Activated naive CD4-positive, alpha-beta T cell treated with anti-CD3 and anti-CD28 coated beads, Interleukin-2, amount 10 ng/mL, durations not matched to agents 7 days and 5 days (primary cell): ENCODE measurements at regions not wholly inside any gene's neighbourhood (a gene's known extent, or its start where the extent isn't known, plus 50 kb on each side); places are given as distances from the start of the nearest gene placed in this dataset.

Source experiments
- CTCF ChIA-PET: fragments of 350-600 bp; sonication (Branson Sonifier 250); formaldehyde crosslinking; loops from one replicate; lab custom pipeline; 2021; ENCODE audit warnings: antibody characterized with exemption; lab: Charles Lee
- DNase-seq: peaks from one replicate; pipeline ENCODE4 v3.0.0-alpha.2; 2020
- H3K27ac Mint-ChIP-seq: one replicate; pipeline ENCODE4 v1.8.0; 2021; ENCODE audit warnings: mild to moderate bottlenecking, moderate library complexity, mixed read lengths
- H3K27me3 Mint-ChIP-seq: one replicate; pipeline ENCODE4 v1.8.0; 2021; ENCODE audit warnings: mild to moderate bottlenecking, mixed read lengths
- H3K36me3 Mint-ChIP-seq: one replicate; pipeline ENCODE4 v1.8.0; 2021; ENCODE audit warnings: mixed read lengths
- H3K4me1 Mint-ChIP-seq: one replicate; pipeline ENCODE4 v1.8.0; 2021; ENCODE audit warnings: mixed read lengths
- H3K4me3 Mint-ChIP-seq: one replicate; pipeline ENCODE4 v1.8.0; 2021; ENCODE audit warnings: mild to moderate bottlenecking, moderate library complexity, mixed read lengths
- H3K9me3 Mint-ChIP-seq: one replicate; pipeline ENCODE4 v1.8.0; 2021; ENCODE audit warnings: mixed read lengths

DNA sequence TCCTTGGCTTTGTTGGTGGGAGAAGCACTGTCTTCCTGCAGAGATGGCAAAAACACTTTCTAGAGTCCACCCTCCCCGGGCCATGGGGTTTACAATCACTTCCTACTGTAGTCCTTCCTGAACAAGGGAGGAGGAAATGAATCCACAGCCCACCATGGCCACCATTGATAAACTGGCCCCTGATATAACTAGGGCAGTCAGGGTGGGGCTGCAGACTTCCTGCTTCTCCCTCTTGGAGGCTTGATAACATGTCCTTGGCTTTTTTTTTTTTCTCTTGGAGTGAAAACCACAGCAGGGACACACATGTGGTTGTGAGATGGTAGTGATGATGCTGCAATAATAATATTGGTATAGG is 437.8 kb downstream of the ZNF521 start:
- CTCF ChIA-PET: no interaction called here
- Mint-ChIP-seq H3K4me3 (no peak overlapping the region), H3K9me3 (no peaks in the 10 kb centered on the region), H3K4me1 (no peaks in the 10 kb centered on the region), H3K36me3 (no peaks in the 10 kb centered on the region), H3K27ac (no peak overlapping the region), H3K27me3 (no peaks in the 10 kb centered on the region)
- no peak for DNase-seq

DNA sequence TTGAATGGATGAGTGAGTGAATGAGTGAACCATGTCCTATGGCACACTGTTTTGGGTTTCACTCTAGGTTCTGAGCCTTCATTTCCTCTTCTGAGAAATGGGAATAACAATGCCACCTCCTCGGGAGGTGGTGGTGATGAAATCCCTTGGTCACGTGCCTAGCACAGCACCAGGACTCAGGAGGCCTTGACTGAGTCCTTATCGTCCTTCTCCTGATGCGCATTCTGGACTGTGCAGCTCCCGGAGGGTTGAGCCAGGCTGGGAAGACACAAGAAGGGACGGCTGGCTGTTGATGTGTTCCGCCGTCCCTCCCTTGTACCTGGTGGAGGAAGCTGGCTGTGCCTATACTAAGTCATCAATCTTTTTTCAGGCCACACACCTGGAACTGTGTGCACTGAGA is 437.3 kb downstream of the ZNF521 start:
- H3K36me3 Mint-ChIP-seq: no peaks in the 10 kb centered on the region
- CTCF ChIA-PET: no interaction called here
- no peaks in the 10 kb centered on the region for H3K9me3 Mint-ChIP-seq

DNA sequence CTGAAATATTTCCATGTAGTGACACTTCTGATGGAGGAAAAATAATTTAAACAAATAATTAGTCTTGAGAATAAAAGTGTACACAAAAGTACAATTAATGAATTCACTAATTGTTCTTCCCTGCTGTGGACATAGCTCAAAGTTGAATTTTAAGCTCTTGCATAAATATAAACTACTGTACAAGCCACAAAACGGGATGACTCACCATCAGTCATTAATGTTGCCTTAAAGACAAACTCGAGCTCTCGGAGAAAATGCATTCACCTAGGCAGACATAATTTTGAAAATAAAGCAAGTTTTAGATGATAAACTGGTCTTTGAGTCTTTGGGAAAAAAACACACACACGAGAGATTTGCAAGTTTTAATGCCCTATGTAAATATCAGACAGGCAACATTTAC is 436.4 kb downstream of the ZNF521 start:
- no peaks in the 10 kb centered on the region for H3K4me1 Mint-ChIP-seq
- no peak for DNase-seq
- H3K4me3 Mint-ChIP-seq: no peak overlapping the region
- no peaks in the 10 kb centered on the region for H3K9me3 Mint-ChIP-seq
- no peaks in the 10 kb centered on the region for H3K36me3 Mint-ChIP-seq
- CTCF ChIA-PET: no interaction called here
- H3K27me3 Mint-ChIP-seq: no peaks in the 10 kb centered on the region
- no peak overlapping the region for H3K27ac Mint-ChIP-seq

More for the DNA sequence above, 437.3 kb downstream of the ZNF521 start:
- no peak overlapping the region for H3K27ac Mint-ChIP-seq
- H3K4me3 Mint-ChIP-seq: no peak overlapping the region
- DNase-seq: no peak
- H3K27me3 Mint-ChIP-seq: no peaks in the 10 kb centered on the region
- H3K4me1 Mint-ChIP-seq: no peaks in the 10 kb centered on the region

DNA sequence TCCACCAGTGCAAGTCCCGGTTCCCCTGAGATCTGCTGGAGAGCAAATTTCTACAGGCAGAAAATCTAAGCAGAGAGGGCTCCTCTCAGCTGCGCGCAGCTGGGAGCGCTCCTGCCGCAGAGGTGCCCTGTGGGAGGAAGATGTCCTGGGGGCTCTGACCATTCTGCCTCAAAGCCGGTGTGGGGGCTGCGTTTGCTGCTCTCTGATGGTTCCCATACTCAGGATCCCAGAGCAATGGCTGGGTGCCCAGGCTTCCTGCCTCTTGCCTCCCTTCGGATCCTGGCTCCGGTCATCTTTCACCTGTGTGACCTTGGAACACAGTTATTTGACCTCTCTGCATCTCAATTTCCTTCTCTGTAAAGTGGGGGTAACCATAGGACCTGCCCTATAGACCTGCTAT is 434.2 kb downstream of the ZNF521 start:
- no peak for DNase-seq
- no peaks in the 10 kb centered on the region for H3K4me1 Mint-ChIP-seq
- H3K36me3 Mint-ChIP-seq: no peaks in the 10 kb centered on the region
- no peak overlapping the region for H3K4me3 Mint-ChIP-seq
- no peaks in the 10 kb centered on the region for H3K27me3 Mint-ChIP-seq
- H3K27ac Mint-ChIP-seq: no peak overlapping the region
- no peaks in the 10 kb centered on the region for H3K9me3 Mint-ChIP-seq
- CTCF ChIA-PET: no interaction called here

DNA sequence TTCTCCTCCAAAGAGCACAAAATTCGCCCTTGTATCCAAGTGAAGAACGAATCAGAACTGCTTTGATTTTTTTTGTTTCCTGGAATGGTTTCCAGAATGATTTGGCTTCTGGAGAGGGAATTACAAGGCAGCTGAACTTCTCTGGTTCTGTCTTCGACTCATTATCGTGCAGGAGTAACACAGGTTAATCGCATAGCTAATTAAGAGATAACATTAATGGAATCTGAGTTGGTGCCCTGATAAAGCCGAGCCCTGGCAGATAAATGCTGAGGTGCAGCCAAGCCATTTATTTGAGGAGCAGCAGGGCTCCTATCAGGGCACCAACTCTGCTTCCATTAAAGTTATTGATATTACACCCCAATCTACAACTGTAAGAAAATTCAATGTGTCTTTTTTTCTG is 433.7 kb downstream of the ZNF521 start:
- no peak overlapping the region for H3K27ac Mint-ChIP-seq
- CTCF ChIA-PET: no interaction called here
- no peaks in the 10 kb centered on the region for H3K27me3 Mint-ChIP-seq
- H3K4me3 Mint-ChIP-seq: no peak overlapping the region
- no peak for DNase-seq
- no peaks in the 10 kb centered on the region for H3K4me1 Mint-ChIP-seq
- H3K36me3 Mint-ChIP-seq: no peaks in the 10 kb centered on the region
- no peaks in the 10 kb centered on the region for H3K9me3 Mint-ChIP-seq

DNA sequence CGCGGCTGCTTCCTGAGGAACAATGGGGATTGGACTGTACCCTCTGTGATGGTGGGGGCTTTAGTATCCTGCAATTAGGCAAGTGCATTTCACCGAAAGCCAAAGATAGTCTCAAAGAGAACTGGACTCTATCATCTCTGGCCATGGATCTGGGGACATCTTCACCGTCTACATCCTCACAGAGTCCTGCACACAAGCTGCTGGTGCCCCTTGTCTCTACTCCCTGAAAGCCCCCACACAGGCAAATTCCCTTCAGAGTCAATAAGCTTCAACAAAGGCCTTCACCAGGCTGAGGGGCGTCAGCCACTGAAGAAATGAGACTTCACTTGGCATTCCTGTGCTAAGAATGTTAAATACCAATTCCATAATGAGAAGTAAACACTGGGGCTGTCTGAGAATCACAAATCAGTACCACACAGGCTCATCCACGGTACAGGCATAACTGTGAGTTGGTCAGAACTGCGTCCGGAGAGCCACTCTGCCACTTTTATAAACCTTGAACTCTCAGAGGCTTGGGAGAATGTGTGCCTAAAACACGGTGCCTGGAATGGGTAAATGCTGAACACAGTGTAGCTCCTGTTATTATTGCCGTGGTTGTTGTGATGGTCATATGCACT is 432.7 kb downstream of the ZNF521 start:
- DNase-seq: no peak
- Mint-ChIP-seq H3K9me3 (no peaks in the 10 kb centered on the region), H3K36me3 (no peaks in the 10 kb centered on the region), H3K27me3 (no peaks in the 10 kb centered on the region), H3K4me3 (no peak overlapping the region), H3K4me1 (no peaks in the 10 kb centered on the region), H3K27ac (no peak overlapping the region)
- CTCF ChIA-PET: no interaction called here

DNA sequence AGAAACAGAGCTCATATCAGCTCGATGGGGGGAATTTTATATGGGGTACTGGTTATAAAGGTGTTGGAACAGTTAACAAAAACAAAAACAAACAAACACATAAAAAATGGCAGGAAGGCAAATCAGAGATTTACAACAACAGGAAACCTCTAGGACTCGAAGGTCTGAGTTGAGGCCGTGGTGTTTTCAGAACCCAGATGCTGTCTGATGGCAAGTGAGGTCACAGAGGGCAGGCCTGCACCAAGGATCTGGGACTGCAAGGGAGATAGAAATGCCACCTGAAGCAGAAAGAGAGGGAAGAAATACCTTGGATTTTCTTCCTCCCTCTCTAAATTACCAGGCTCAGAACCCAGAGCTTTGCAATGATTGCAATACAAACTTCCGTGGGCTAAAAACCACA is 429.5 kb downstream of the ZNF521 start:
- Mint-ChIP-seq H3K27me3 (no peaks in the 10 kb centered on the region), H3K4me1 (no peaks in the 10 kb centered on the region), H3K36me3 (no peaks in the 10 kb centered on the region), H3K4me3 (no peak overlapping the region), H3K27ac (no peak overlapping the region), H3K9me3 (no peaks in the 10 kb centered on the region)
- CTCF ChIA-PET: no interaction called here
- no peak for DNase-seq

DNA sequence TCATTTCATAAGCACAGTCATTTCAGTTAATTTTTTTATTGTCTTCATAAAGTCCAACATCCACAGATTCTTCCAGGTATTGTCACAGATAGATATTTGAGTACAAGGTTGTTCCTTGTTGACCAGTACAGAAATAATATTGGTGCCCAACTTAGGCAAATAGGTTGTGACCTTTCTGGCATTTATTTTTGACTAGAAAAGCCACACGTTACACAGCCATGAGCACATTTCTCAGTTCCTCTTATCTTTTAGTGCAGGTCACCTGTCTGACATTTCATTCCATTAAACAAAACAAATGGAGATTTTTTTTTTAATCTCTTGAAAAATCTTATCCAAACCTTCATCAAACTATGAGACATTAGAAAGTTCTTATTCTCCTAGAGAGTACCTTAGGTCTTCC is 428.8 kb downstream of the ZNF521 start:
- H3K4me3 Mint-ChIP-seq: no peak overlapping the region
- no peaks in the 10 kb centered on the region for H3K4me1 Mint-ChIP-seq
- DNase-seq: no peak
- no peak overlapping the region for H3K27ac Mint-ChIP-seq
- no peaks in the 10 kb centered on the region for H3K9me3 Mint-ChIP-seq
- CTCF ChIA-PET: no interaction called here
- H3K27me3 Mint-ChIP-seq: no peaks in the 10 kb centered on the region
- H3K36me3 Mint-ChIP-seq: no peaks in the 10 kb centered on the region

DNA sequence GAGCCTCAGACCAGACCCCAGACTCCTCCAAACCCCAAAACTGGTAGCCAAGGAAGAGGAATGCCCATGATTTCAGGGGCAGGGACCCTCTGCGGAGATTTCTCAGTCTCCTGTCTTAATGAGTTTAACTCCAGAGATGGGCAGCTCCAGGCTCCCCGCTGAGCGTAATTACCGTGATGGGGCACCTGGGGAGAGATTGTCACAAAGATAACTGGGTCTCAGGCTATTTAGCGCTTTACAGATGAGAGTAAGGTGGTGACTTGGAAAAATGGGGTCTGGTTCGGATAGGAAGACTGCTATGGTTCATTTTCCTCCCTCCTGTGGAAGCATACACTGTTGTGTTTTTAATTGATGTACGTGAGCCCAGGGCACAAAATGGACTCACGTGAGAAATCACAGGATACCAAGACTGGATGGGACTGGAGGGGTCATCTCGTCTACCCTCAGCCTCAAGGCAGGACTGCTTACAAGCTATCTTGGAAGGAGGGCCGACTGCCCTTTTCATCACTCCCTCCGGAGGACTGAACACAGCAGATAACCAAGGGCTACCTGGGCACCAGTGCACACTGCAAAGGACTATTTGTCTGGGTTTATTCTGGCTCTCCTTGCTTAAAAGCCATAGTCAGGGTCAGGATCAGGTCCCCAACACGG is 427.8 kb downstream of the ZNF521 start:
- no peak for DNase-seq
- CTCF ChIA-PET: no interaction called here
- H3K27me3 Mint-ChIP-seq: no peaks in the 10 kb centered on the region
- H3K36me3 Mint-ChIP-seq: no peaks in the 10 kb centered on the region
- no peaks in the 10 kb centered on the region for H3K9me3 Mint-ChIP-seq
- H3K27ac Mint-ChIP-seq: no peak overlapping the region
- no peak overlapping the region for H3K4me3 Mint-ChIP-seq
- no peaks in the 10 kb centered on the region for H3K4me1 Mint-ChIP-seq

DNA sequence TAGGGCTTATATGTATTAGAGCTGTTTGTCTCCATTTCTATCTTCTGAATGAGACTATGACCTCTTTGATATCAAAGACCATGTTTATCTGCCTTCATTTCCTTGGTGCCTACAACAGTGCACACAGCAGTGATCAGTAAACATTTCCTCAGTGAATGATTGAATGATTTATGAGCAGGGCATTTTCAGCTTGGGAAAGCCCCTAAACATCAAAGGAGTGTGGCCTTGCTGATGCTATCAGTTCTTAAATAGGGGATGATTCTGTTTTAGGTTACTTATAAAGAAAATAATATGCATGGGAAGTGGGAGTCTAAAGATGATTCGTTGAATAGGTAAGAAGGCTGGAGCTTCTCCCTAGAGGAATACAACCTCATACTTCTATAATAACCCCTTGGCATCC is 425.3 kb downstream of the ZNF521 start:
- Mint-ChIP-seq H3K9me3 (no peaks in the 10 kb centered on the region), H3K4me3 (no peak overlapping the region)

DNA sequence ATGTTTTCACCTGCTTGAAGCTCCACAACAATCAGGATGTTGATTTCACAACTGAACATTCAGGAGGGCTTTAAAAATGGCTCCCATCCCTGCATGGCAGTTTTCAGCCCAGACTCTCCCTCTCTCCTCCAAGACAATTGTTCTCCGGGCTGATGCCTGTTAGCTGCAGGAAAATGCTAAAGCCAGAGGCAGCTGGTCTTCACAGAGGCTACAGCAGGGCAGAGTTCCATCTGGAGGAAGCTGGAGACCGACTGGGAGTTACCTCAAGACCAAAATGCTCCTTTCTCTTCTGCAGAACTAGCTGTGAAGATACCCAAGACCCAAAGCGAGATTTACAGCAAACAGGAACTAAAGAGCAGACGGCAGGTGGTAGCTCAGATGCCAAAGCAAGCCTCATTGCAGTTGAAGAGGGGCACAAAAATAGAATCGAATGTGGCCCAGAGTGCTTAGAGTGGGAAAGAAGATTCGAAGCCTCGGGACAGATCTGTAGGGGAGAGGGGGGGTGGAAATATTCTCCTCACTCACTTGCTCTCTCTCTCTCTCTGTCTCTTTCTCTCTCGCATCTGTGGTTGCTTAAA is 423.6 kb downstream of the ZNF521 start:
- CTCF ChIA-PET: no interaction called here
- Mint-ChIP-seq H3K9me3 (no peaks in the 10 kb centered on the region), H3K27me3 (no peaks in the 10 kb centered on the region), H3K4me1 (no peaks in the 10 kb centered on the region), H3K36me3 (no peaks in the 10 kb centered on the region), H3K4me3 (no peak overlapping the region), H3K27ac (no peak overlapping the region)
- no peak for DNase-seq

More for the DNA sequence above, 425.3 kb downstream of the ZNF521 start:
- Mint-ChIP-seq H3K36me3 (no peaks in the 10 kb centered on the region), H3K4me1 (no peaks in the 10 kb centered on the region), H3K27me3 (no peaks in the 10 kb centered on the region), H3K27ac (no peak overlapping the region)
- no peak for DNase-seq
- CTCF ChIA-PET: no interaction called here

DNA sequence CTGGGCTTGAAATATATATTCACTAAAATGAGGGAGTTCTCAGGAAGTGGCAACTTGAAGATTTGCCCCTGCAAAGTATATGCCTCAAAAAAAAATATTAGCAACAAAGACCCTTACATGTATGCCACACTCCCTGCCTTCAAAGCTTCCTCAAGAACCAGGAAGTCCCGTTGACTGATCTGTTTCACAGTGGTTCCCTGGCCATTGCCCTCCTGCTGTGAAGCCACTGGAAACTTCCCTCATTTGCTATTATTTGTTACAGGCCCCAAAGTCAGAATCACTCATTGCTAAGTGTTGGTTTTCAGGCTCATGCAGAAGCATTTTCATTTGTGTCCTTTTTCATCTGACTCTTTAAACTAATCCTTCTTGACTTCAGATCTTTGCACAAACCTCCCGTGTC is 421.5 kb downstream of the ZNF521 start:
- no peaks in the 10 kb centered on the region for H3K9me3 Mint-ChIP-seq
- CTCF ChIA-PET: no interaction called here
- no peaks in the 10 kb centered on the region for H3K27me3 Mint-ChIP-seq

DNA sequence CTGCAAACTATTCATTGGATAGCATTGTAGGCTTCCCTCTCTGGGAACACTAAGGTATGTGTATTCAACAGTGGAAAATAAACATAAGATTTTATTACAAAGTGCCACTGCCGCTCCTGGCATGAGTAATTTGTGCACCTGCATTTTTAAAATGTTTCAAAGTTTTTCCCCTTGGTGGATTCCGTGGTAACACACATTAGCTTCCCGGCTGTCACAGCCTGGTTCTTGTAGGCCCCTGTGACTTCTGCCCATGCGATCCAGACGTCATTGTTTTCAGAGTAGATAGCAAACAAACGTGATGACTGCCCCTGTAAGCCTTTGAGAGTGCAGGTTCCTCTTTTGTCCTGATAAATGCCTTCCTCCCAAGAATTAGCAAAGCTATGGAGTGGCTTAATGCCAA is 421.0 kb downstream of the ZNF521 start:
- H3K36me3 Mint-ChIP-seq: no peaks in the 10 kb centered on the region
- H3K27ac Mint-ChIP-seq: no peak overlapping the region
- H3K4me1 Mint-ChIP-seq: no peaks in the 10 kb centered on the region
- CTCF ChIA-PET: no interaction called here
- H3K9me3 Mint-ChIP-seq: no peaks in the 10 kb centered on the region
- H3K27me3 Mint-ChIP-seq: no peaks in the 10 kb centered on the region
- DNase-seq: no peak
- no peak overlapping the region for H3K4me3 Mint-ChIP-seq

More for the DNA sequence above, 421.5 kb downstream of the ZNF521 start:
- H3K4me3 Mint-ChIP-seq: no peak overlapping the region
- H3K36me3 Mint-ChIP-seq: no peaks in the 10 kb centered on the region
- H3K4me1 Mint-ChIP-seq: no peaks in the 10 kb centered on the region
- no peak overlapping the region for H3K27ac Mint-ChIP-seq
- no peak for DNase-seq

DNA sequence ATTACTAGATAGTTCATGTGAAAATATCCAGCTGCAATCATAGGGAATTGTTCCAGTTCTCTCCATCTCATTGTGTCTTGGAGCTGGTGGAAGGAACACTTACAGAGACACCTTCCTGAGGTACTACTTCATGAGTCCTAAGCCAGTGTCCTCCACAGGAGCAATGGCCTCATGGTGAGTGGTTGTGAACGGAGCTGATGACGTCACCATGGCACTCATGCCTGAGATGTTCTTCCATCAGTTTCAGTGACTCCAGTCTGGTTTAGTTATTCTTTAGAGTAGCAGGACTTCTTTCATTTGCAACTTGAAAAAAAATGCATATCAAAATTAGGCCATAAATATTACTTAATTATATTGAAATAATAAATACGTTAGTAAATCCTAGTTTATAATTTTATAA is 418.6 kb downstream of the ZNF521 start:
- no peak for DNase-seq
- CTCF ChIA-PET: no interaction called here
- Mint-ChIP-seq H3K36me3 (no peaks in the 10 kb centered on the region), H3K4me3 (no peak overlapping the region), H3K9me3 (no peaks in the 10 kb centered on the region), H3K27ac (no peak overlapping the region), H3K4me1 (no peaks in the 10 kb centered on the region), H3K27me3 (no peaks in the 10 kb centered on the region)

DNA sequence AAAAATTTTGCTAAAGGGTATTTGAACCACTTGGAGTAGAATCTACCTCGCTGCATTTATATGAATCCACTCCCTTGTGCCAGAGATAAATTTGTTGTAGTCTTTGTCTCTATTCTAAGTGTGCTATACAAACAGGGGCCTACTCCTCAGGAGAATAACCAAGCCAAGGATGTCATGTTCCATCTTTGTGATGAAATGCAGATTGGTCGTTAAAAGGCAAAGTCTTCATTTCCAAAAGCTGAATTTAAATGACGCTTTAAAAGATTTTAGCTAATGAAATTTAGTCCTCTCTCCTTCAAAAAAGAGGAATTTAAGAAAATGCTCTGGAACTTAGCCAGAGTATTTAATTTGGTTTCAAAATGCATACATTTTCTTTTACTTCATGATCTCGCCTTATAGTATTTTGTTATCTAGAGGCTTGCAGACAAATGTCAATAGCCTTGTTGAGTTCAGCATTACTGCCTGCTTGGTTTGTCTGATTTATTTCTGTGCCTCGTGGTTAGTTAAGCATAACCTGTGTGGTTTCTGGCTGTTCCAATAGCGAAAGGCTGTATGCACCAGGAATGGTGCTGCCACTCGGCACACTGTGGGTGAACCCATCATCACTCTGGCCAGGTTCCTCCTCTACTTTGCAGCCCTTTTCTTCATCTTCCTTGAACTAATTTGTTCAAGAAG is 417.6 kb downstream of the ZNF521 start:
- Mint-ChIP-seq H3K36me3 (no peaks in the 10 kb centered on the region), H3K27ac (no peak overlapping the region), H3K4me3 (no peak overlapping the region), H3K27me3 (no peaks in the 10 kb centered on the region), H3K9me3 (no peaks in the 10 kb centered on the region), H3K4me1 (no peaks in the 10 kb centered on the region)
- DNase-seq: no peak
- CTCF ChIA-PET: no interaction called here
